Astrocyte (in vitro differentiated cells and primary cell): ENCODE measurements at regions not wholly inside any gene's neighbourhood (a gene's known extent, or its start where the extent isn't known, plus 50 kb on each side); places are given as distances from the start of the nearest gene placed in this dataset.
A peak's percentile ranks its signal among the peaks of the same experiment; 100 is the strongest.

Experiments
- DNase-seq: peaks from one replicate; pipeline ENCODE4 v3.0.0-alpha.2; 2010; ENCODE audit warnings: low read depth
- FAIRE-seq: peaks from 2 replicates; lab custom pipeline; 2011; peaks lifted over from hg19 to GRCh38; lab: Jason Lieb, UNC
- H2AFZ ChIP-seq: 2 replicates; pipeline ENCODE4 v1.6.0; 2012; ENCODE audit warnings: low read depth, low read length, inconsistent platforms
- H3K27ac ChIP-seq: 2 replicates; pipeline ENCODE4 v1.5.1; 2011; ENCODE audit warnings: low read depth, low read length, inconsistent platforms
- H3K27me3 ChIP-seq: 2 replicates; pipeline ENCODE4 v1.6.0; 2011; ENCODE audit warnings: low read length, inconsistent platforms; ENCODE audit not compliant: insufficient read depth
- H3K36me3 ChIP-seq: 2 replicates; pipeline ENCODE4 v1.5.1; 2011; ENCODE audit warnings: low read length, inconsistent platforms; ENCODE audit not compliant: insufficient read depth
- H3K4me1 ChIP-seq: 2 replicates; pipeline ENCODE4 v1.5.1; 2011; ENCODE audit warnings: low read length, inconsistent platforms; ENCODE audit not compliant: insufficient read depth
- H3K4me2 ChIP-seq: 2 replicates; pipeline ENCODE4 v1.6.0; 2012; ENCODE audit warnings: low read length, inconsistent platforms
- H3K4me3 ChIP-seq: 2 replicates; pipeline ENCODE4 v1.5.1; 2011; ENCODE audit warnings: low read depth, mild to moderate bottlenecking, low read length, inconsistent platforms; ENCODE audit not compliant: insufficient read depth
- H3K79me2 ChIP-seq: 2 replicates; pipeline ENCODE4 v1.6.0; 2012; ENCODE audit warnings: mild to moderate bottlenecking, low read length, inconsistent platforms; ENCODE audit not compliant: insufficient read depth
- H3K9ac ChIP-seq: 2 replicates; pipeline ENCODE4 v1.6.0; 2012; ENCODE audit warnings: mild to moderate bottlenecking, low read length, inconsistent platforms
- H3K9me3 ChIP-seq: 2 replicates; pipeline ENCODE4 v1.5.1; 2012; ENCODE audit warnings: low read depth, mild to moderate bottlenecking, low read length, inconsistent platforms; ENCODE audit not compliant: insufficient read depth
- H4K20me1 ChIP-seq: 2 replicates; pipeline ENCODE4 v1.6.0; 2012; ENCODE audit warnings: low read length, inconsistent platforms; ENCODE audit not compliant: insufficient read depth
- H3K27ac Mint-ChIP-seq: one replicate; pipeline ENCODE4 v1.8.0; 2021; ENCODE audit warnings: mild to moderate bottlenecking, mixed read lengths; ENCODE audit not compliant: unreplicated experiment
- H3K27me3 Mint-ChIP-seq: one replicate; pipeline ENCODE4 v1.8.0; 2021; ENCODE audit warnings: low read depth, mixed read lengths; ENCODE audit not compliant: unreplicated experiment
- H3K36me3 Mint-ChIP-seq: one replicate; pipeline ENCODE4 v1.8.0; 2021; ENCODE audit warnings: low read depth, mixed read lengths; ENCODE audit not compliant: unreplicated experiment
- H3K4me1 Mint-ChIP-seq: one replicate; pipeline ENCODE4 v1.8.0; 2021; ENCODE audit warnings: low read depth, mixed read lengths; ENCODE audit not compliant: unreplicated experiment
- H3K4me3 Mint-ChIP-seq: one replicate; pipeline ENCODE4 v1.8.0; 2021; ENCODE audit warnings: mild to moderate bottlenecking, moderate library complexity, mixed read lengths; ENCODE audit not compliant: unreplicated experiment
- H3K9me3 Mint-ChIP-seq: one replicate; pipeline ENCODE4 v1.8.0; 2021; ENCODE audit warnings: mild to moderate bottlenecking, mixed read lengths; ENCODE audit not compliant: unreplicated experiment
- CTCF ChIP-seq: IDR thresholded peaks from 2 replicates; pipeline ENCODE4 v1.5.1; 2011; ENCODE audit warnings: low read depth, mild to moderate bottlenecking, inconsistent platforms, low read length, moderate library complexity; ENCODE audit not compliant: insufficient read depth
- EZH2 ChIP-seq: IDR thresholded peaks from 2 replicates; pipeline ENCODE4 v1.6.1; 2012; ENCODE audit warnings: mild to moderate bottlenecking, low read length, inconsistent platforms; ENCODE audit not compliant: insufficient read depth

GRCh38 chr4:164396439-164396838 lies 357.5 kb upstream of the SMIM31 start:
- FAIRE-seq, result no peak
- no peaks in the 10 kb centered on the region for H3K36me3 Mint-ChIP-seq

GRCh38 chr4:164402554-164402953 lies 351.4 kb upstream of the SMIM31 start:
- no peaks in the 10 kb centered on the region for H3K4me1 Mint-ChIP-seq
- no peaks in the 10 kb centered on the region for H3K27me3 ChIP-seq
- DNase-seq, result no peak
- no peaks in the 10 kb centered on the region for H4K20me1 ChIP-seq
- no peak overlapping the region for H3K4me2 ChIP-seq
- no peak for TF ChIP-seq CTCF
- TF ChIP-seq EZH2, result no peak
- no peak for FAIRE-seq
- no peak overlapping the region for H3K27ac ChIP-seq
- H2AFZ ChIP-seq, result no peak overlapping the region
- no peak overlapping the region for H3K4me3 Mint-ChIP-seq
- H3K27me3 Mint-ChIP-seq, result no peaks in the 10 kb centered on the region
- no peaks in the 10 kb centered on the region for H3K9me3 ChIP-seq
- H3K36me3 ChIP-seq, result no peaks in the 10 kb centered on the region
- no peaks in the 10 kb centered on the region for H3K9me3 Mint-ChIP-seq
- no peaks in the 10 kb centered on the region for H3K4me1 ChIP-seq
- H3K36me3 Mint-ChIP-seq, result no peaks in the 10 kb centered on the region
- no peak overlapping the region for H3K9ac ChIP-seq
- H3K4me3 ChIP-seq, result no peak overlapping the region
- H3K79me2 ChIP-seq, result no peaks in the 10 kb centered on the region
- H3K27ac Mint-ChIP-seq, result no peak overlapping the region

More at GRCh38 chr4:164396439-164396838, 357.5 kb upstream of the SMIM31 start:
- Mint-ChIP-seq H3K9me3 (no peaks in the 10 kb centered on the region), H3K4me1 (no peaks in the 10 kb centered on the region), H3K27me3 (no peaks in the 10 kb centered on the region), H3K27ac (no peak overlapping the region), H3K4me3 (no peak overlapping the region)
- TF ChIP-seq EZH2 (no peak), CTCF (no peak)
- H3K4me3 ChIP-seq, result no peak overlapping the region
- no peak overlapping the region for H3K4me2 ChIP-seq
- H3K27me3 ChIP-seq, result no peaks in the 10 kb centered on the region
- H3K79me2 ChIP-seq, result no peaks in the 10 kb centered on the region
- no peak overlapping the region for H3K9ac ChIP-seq
- no peaks in the 10 kb centered on the region for H3K4me1 ChIP-seq
- no peaks in the 10 kb centered on the region for H4K20me1 ChIP-seq
- peak; percentile 4 for DNase-seq
- no peaks in the 10 kb centered on the region for H3K9me3 ChIP-seq
- no peak overlapping the region for H3K27ac ChIP-seq
- no peaks in the 10 kb centered on the region for H3K36me3 ChIP-seq
- H2AFZ ChIP-seq, result no peak overlapping the region

GRCh38 chr4:164405774-164406173 lies 348.2 kb upstream of the SMIM31 start:
- Histone ChIP-seq H2AFZ (no peak overlapping the region), H3K9ac (no peak overlapping the region), H3K79me2 (no peaks in the 10 kb centered on the region), H3K36me3 (no peaks in the 10 kb centered on the region), H3K4me2 (no peak overlapping the region), H3K4me1 (no peaks in the 10 kb centered on the region), H3K4me3 (no peak overlapping the region), H3K27me3 (no peaks in the 10 kb centered on the region), H3K27ac (no peak overlapping the region), H4K20me1 (no peaks in the 10 kb centered on the region), H3K9me3 (no peaks in the 10 kb centered on the region)
- H3K4me3 Mint-ChIP-seq, result no peak overlapping the region
- no peaks in the 10 kb centered on the region for H3K9me3 Mint-ChIP-seq
- no peaks in the 10 kb centered on the region for H3K27me3 Mint-ChIP-seq
- H3K36me3 Mint-ChIP-seq, result no peaks in the 10 kb centered on the region
- no peak overlapping the region for H3K27ac Mint-ChIP-seq
- TF ChIP-seq EZH2 (no peak), CTCF (no peak)
- no peak for DNase-seq
- H3K4me1 Mint-ChIP-seq, result no peaks in the 10 kb centered on the region
- no peak for FAIRE-seq
